SK-N-SH (cell line): ENCODE measurements at regions not wholly inside any gene's neighbourhood (a gene's known extent, or its start where the extent isn't known, plus 50 kb on each side); places are given as distances from the start of the nearest gene placed in this dataset.

Experiments used
- CTCF ChIA-PET: fragments of 300-600, 350-600 bp; formaldehyde crosslinking; extraction: SDS; loops from one replicate; lab custom pipeline; 2021; lab: Yijun Ruan, JAX
- POLR2A ChIA-PET: fragments of 350-600 bp; sonication (Branson Sonifier 250); formaldehyde crosslinking; extraction: SDS; loops from one replicate; lab custom pipeline; 2020; ENCODE audit warnings: antibody characterized with exemption, inconsistent platforms; lab: Yijun Ruan, JAX
- DNase-seq: peaks from one replicate; pipeline ENCODE4 v3.0.0; 2012
- H2AFZ ChIP-seq: fragments of 200-600 bp; sonication (generic); 2 replicates; pipeline ENCODE4 v1.8.1; 2016; ENCODE audit warnings: antibody characterized with exemption, mild to moderate bottlenecking, low read depth
- H3F3A ChIP-seq: fragments of 200-600 bp; sonication (generic); replicated peaks from 2 replicates; pipeline ENCODE3; 2016; ENCODE audit warnings: antibody characterized with exemption, mild to moderate bottlenecking; ENCODE audit not compliant: insufficient read depth
- H3K27ac ChIP-seq, 2 experiments: fragments of 200-500 bp in 1 of 2; fragments of 200-600 bp in 1 of 2; sonication (Bioruptor generic) in 1 of 2; sonication (generic), shearing (Covaris generic) in 1 of 2; 2 replicates each; pipeline versions ENCODE4 v1.5.1 to v1.6.1; 2014 to 2016; ENCODE audit warnings: low read depth in 2 of 2, inconsistent platforms in 1 of 2, low read length in 1 of 2, mild to moderate bottlenecking in 1 of 2, mixed read lengths in 1 of 2
- H3K27me3 ChIP-seq: fragments of 200-600 bp; sonication (generic), shearing (Covaris generic); 2 replicates; pipeline ENCODE4 v1.6.1; 2016; ENCODE audit warnings: mixed run types; ENCODE audit not compliant: insufficient read depth
- H3K36me3 ChIP-seq, 2 experiments: fragments of 200-500 bp in 1 of 2; fragments of 200-600 bp in 1 of 2; sonication (Bioruptor generic) in 1 of 2; sonication (generic) in 1 of 2; replicated peaks in 1 of 2; 2 replicates each; pipeline versions ENCODE3 to v1.5.1; 2014 to 2016; ENCODE audit warnings: low read length in 1 of 2, mild to moderate bottlenecking in 1 of 2; ENCODE audit not compliant: insufficient read depth in 2 of 2, control insufficient read depth in 1 of 2
- H3K4me1 ChIP-seq, 2 experiments: fragments of 200-500 bp in 1 of 2; fragments of 200-600 bp in 1 of 2; sonication (Bioruptor generic) in 1 of 2; sonication (generic), shearing (Covaris generic) in 1 of 2; 2 replicates each; pipeline versions ENCODE4 v1.5.1 to v1.6.1; 2014 to 2016; ENCODE audit warnings: low read depth in 1 of 2, low read length in 1 of 2, mixed run types in 1 of 2; ENCODE audit not compliant: insufficient read depth in 2 of 2, control insufficient read depth in 1 of 2
- H3K4me2 ChIP-seq: fragments of 200-600 bp; sonication (generic), shearing (Covaris generic); 2 replicates; pipeline ENCODE4 v1.6.1; 2017; ENCODE audit warnings: mixed run types
- H3K4me3 ChIP-seq, 2 experiments: fragments of 200-500 bp in 1 of 2; fragments of 200-600 bp in 1 of 2; sonication (Bioruptor generic) in 1 of 2; sonication (generic), shearing (Covaris generic) in 1 of 2; 2 replicates each; pipeline versions ENCODE4 v1.5.1 to v1.8.1; 2014 to 2016; ENCODE audit warnings: low read depth in 2 of 2, inconsistent platforms in 1 of 2, low read length in 1 of 2, mild to moderate bottlenecking in 1 of 2, mixed read lengths in 1 of 2, moderate library complexity in 1 of 2
- H3K79me2 ChIP-seq: fragments of 200-600 bp; sonication (generic); 2 replicates; pipeline ENCODE4 v1.8.1; 2017; ENCODE audit warnings: mild to moderate bottlenecking; ENCODE audit not compliant: insufficient read depth
- H3K9ac ChIP-seq: fragments of 200-600 bp; sonication (generic); 2 replicates; pipeline ENCODE4 v1.6.1; 2017; ENCODE audit warnings: mixed run types
- H3K9me2 ChIP-seq: fragments of 200-600 bp; sonication (generic); 2 replicates; pipeline ENCODE4 v1.6.1; 2017; ENCODE audit warnings: mixed run types
- H3K9me3 ChIP-seq: fragments of 200-600 bp; sonication (generic); 2 replicates; pipeline ENCODE4 v1.6.1; 2017; ENCODE audit warnings: mixed run types, mild to moderate bottlenecking, moderate library complexity
- H4K20me1 ChIP-seq: fragments of 200-600 bp; sonication (generic); 2 replicates; pipeline ENCODE4 v1.6.1; 2017; ENCODE audit warnings: mild to moderate bottlenecking, mixed run types; ENCODE audit not compliant: insufficient read depth
- ELF1 ChIP-seq: IDR thresholded peaks from 2 replicates; pipeline ENCODE4 v1.4.0; 2012
- EP300 ChIP-seq, 2 experiments: IDR thresholded peaks; 2 replicates each; pipeline versions ENCODE4 v1.4.0 to v1.6.1; 2012; ENCODE audit warnings: borderline replicate concordance in 1 of 2, low read depth in 1 of 2, low read length in 1 of 2
- FOXM1 ChIP-seq: IDR thresholded peaks from 2 replicates; pipeline ENCODE4 v1.4.0; 2012; ENCODE audit warnings: low read depth, mild to moderate bottlenecking
- JUND ChIP-seq: IDR thresholded peaks from 2 replicates; pipeline ENCODE4 v1.4.0; 2012
- MAX ChIP-seq: IDR thresholded peaks from 2 replicates; pipeline ENCODE4 v1.4.0; 2012; ENCODE audit warnings: low read depth
- MXI1 ChIP-seq: IDR thresholded peaks from 2 replicates; pipeline ENCODE4 v1.6.1; 2012; ENCODE audit warnings: mild to moderate bottlenecking, low read depth, low read length, improper control_type of control experiment
- NRF1 ChIP-seq: IDR thresholded peaks from 2 replicates; pipeline ENCODE4 v1.6.1; 2012; ENCODE audit warnings: low read depth, mild to moderate bottlenecking, low read length
- REST ChIP-seq: IDR thresholded peaks from 2 replicates; pipeline ENCODE4 v1.6.1; 2012; ENCODE audit warnings: mild to moderate bottlenecking, low read depth, low read length, moderate library complexity
- RFX5 ChIP-seq: IDR thresholded peaks from 2 replicates; pipeline ENCODE4 v1.6.1; 2012; ENCODE audit warnings: mild to moderate bottlenecking, improper control_type of control experiment, low read length
- SIN3A ChIP-seq: IDR thresholded peaks from 2 replicates; pipeline ENCODE4 v1.6.1; 2012; ENCODE audit warnings: low read depth, mild to moderate bottlenecking, low read length, moderate library complexity, borderline replicate concordance
- SMC3 ChIP-seq: IDR thresholded peaks from 2 replicates; pipeline ENCODE4 v1.6.1; 2012; ENCODE audit warnings: low read depth, low read length, improper control_type of control experiment
- WGBS: methylation state at CpG from one replicate; pipeline ENCODE4 v1.1.6; 2017; ENCODE audit warnings: low lambda C conversion rate; 5-methylcytosine and 5-hydroxymethylcytosine counted together

- no peak for TF ChIP-seq MAX
- TF ChIP-seq ELF1: no peak
- no peak for TF ChIP-seq NRF1
- TF ChIP-seq RFX5: no peak
- TF ChIP-seq FOXM1: no peak
- no peak for TF ChIP-seq REST
- TF ChIP-seq SMC3: no peak
- TF ChIP-seq JUND: no peak
- TF ChIP-seq EP300 (IDR thresholded peaks at IDR 0.05; ENCODE audit: borderline replicate concordance in 1 of 2, low read depth in 1 of 2, low read length in 1 of 2): no peak
- TF ChIP-seq MXI1: no peak
- no peak for TF ChIP-seq SIN3A
Measured at GRCh38 chr4:37095925-37096324, 148.6 kb upstream of the NWD2 start (continued).

GRCh38 chr4:37101182-37101581 lies 143.4 kb upstream of the NWD2 start:
- Histone ChIP-seq H3K4me2 (no peak overlapping the region), H3K27me3 (peaks cover 9% of the 10 kb centered on the region), H3K9me3 (no peaks in the 10 kb centered on the region), H3K79me2 (no peaks in the 10 kb centered on the region), H4K20me1 (no peaks in the 10 kb centered on the region), H3K4me1 (no peaks in the 10 kb centered on the region), H3K36me3 (no peaks in the 10 kb centered on the region), H3K9ac (no peak overlapping the region), H2AFZ (no peak overlapping the region), H3K4me3 (no peak overlapping the region), H3K9me2 (no peaks in the 10 kb centered on the region), H3K27ac (no peak overlapping the region), H3F3A (no peaks in the 10 kb centered on the region)
- CTCF ChIA-PET: no interaction called here
- POLR2A ChIA-PET: no interaction called here
- WGBS: 2% methylated on average over 3 of the region's 3 CpGs
- DNase-seq: no peak
- no peak for TF ChIP-seq REST
